Epithelial cell of esophagus (primary cell): ENCODE measurements at regions not wholly inside any gene's neighbourhood (a gene's known extent, or its start where the extent isn't known, plus 50 kb on each side); places are given as distances from the start of the nearest gene placed in this dataset.

Experiments used
- DNase-seq: peaks from one replicate; pipeline ENCODE4 v3.0.0; 2010; ENCODE audit warnings: low read depth
- H3K4me3 ChIP-seq: 2 replicates; pipeline ENCODE4 v1.5.1; 2011; ENCODE audit warnings: mild to moderate bottlenecking, low read length, control low read depth
- CTCF ChIP-seq: IDR thresholded peaks from 2 replicates; pipeline ENCODE4 v1.5.1; 2011; ENCODE audit warnings: low read depth, mild to moderate bottlenecking, low read length, control low read depth, inconsistent platforms; ENCODE audit not compliant: insufficient read depth; ENCODE audit errors: missing control alignments

GRCh38 chr13:84080748-84081530 lies 198.7 kb upstream of the SLITRK1 start:
- DNase-seq = no peak
- no peak for TF ChIP-seq CTCF
- H3K4me3 ChIP-seq = no peak overlapping the region

GRCh38 chr13:84077271-84077670 lies 195.0 kb upstream of the SLITRK1 start:
- TF ChIP-seq CTCF = no peak
- no peak for DNase-seq
- H3K4me3 ChIP-seq = no peak overlapping the region

- no peak overlapping the region for H3K4me3 ChIP-seq
- DNase-seq = no peak
- no peak for TF ChIP-seq CTCF
Measured at GRCh38 chr13:84076280-84076679, 194.0 kb upstream of the SLITRK1 start.

DNA sequence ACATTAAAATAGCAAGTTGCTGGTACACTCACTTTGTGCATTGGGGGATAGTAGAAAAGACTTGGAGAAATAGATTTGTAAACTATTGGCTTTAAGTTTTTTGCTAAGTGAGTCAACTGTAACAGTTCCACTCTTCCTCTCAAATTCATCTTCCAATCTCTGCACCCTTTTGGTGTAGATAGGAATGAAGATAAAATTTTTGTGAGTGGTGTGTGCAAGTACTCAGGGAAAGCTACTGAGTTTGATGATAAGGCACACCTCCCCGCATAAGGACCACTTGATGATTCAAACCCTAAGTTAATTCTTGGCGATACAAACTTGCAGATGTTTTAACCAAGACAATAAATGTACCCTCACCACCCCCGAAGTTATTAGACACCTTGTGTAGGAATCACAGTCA lies 168.3 kb upstream of the SLITRK1 start:
- DNase-seq = no peak
- no peak for TF ChIP-seq CTCF

DNA sequence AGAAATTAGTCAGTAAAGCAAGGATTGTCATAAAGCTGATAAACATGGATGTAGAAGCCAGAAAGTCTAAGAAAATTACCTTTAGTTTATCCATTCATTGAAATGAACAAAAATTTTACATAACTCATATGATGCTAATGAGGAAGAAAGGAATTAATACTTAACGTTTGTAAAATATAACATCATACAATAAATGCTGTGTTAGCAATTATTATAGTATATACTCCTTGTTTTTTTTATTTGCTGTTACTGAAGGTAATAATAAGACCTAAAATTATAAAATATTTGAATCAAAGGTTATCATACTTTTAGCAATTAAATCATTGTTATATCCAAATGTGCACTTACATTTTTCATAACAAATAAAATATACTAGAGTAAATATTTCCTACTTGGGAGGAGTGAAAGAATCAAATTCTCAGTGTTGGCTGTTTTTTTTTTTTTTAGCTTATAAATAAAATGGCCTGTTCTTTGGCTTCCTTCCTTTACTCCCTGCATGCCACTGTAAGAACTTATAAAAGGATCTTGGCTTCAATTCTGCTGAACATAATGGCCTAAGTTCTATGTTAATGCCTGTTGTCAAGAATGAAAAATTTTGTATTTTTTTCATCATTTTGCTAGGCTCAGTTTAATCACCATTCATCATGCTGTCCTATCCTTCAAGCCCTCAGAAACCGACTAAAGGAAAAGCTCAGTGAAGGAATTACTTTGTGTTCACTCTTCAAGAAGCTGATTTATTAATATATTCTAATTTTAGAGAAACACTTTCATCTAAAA lies 167.4 kb upstream of the SLITRK1 start:
- DNase-seq = no peak
- no peak overlapping the region for H3K4me3 ChIP-seq
- TF ChIP-seq CTCF = no peak

More for the DNA sequence above, 168.3 kb upstream of the SLITRK1 start:
- H3K4me3 ChIP-seq = no peak overlapping the region

DNA sequence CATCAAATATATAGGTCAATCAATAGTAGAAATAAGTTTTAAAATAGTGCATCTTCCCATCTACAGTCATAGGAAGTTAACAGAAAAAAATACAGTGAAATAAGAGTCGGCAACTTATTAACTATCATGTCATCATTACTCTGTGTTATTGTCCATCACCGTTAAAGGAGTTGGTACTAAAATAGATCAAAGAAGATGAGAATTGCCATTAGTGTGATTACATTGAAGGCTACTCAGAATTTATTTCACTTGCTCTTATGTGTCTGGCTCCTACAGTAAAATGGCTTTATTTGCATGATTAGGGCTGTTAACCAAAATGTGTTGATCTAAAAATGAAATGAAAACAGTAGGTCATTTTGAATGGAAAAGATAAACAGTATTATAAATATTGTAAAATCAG lies 162.5 kb upstream of the SLITRK1 start:
- no peak for TF ChIP-seq CTCF
- H3K4me3 ChIP-seq = no peak overlapping the region
- DNase-seq = no peak
